Anterior cingulate cortex (tissue), 58 donors: ENCODE measurements at regions not wholly inside any gene's neighbourhood (a gene's known extent, or its start where the extent isn't known, plus 50 kb on each side); places are given as distances from the start of the nearest gene placed in this dataset.

Experiments used
- DNase-seq, 58 donors: peaks; one replicate each; lab custom pipeline; 2025; lab: John Stamatoyannopoulos, UW

DNA sequence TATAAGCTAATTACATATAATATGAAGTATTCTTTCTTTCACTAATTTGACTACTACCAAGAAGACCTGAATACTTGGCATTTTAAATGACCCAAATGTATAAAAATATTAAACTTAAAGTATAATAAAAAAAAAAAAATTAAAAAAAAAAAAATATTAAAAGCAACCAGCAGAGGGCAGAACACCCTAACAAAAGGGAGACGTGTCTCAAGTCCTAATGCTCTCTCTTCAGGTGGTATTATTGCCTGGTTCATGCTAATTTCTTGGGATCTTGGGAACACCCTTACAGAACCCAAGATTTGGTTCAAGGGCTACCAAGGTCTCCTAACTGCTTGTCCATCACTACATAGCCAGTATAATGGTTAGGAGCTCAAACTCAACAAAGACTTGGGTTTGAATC, 754.8 kb downstream of the RAB28 start:
- no peak for DNase-seq

DNA sequence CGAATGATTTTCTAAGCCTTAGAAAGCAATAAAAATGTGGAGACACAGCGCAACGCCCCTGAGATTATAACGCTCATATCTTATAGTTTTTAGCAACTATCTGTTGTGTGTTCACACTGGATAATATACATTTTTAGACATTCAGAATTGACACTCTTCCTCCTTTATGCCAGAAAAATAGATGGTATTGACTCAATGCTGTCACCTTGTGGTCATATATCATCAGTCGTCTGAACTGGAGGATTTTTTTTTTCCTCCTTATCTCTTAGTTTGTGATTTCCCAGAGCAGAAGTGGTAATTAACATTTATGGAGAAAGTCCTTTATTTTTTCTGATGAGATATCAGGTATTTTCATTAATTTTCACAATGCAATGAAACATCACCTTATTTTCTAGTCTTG, 759.6 kb downstream of the RAB28 start:
- no peak for DNase-seq

DNA sequence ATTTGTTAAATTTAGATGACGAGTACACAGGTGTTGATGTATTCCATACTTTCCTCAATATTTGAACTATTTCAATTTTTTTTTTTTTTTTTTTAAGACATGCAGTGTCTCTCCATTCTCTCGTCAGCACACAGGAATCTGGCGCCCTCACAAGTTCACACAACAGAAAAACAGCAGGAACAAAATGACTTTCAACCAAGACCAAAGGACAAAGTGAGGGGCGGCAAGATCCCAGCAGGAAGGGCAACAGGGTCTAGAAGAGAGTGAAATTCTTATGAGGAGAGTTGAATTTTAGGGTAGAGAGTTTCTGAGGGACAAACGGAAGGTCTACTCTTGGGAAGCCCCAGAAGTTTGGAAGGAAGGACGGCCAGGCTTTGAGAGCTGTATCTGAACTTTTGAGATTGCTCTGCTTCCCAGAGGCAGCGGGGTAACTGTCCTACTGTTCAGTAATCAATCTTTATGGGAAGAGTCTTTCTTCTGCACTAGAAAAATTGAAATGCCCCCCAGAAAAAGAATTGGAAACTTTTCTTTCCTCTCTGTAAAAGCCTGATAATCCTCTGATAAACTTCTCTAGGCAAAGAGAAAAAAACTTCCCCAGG, 760.2 kb downstream of the RAB28 start:
- DNase-seq, result no peak

DNA sequence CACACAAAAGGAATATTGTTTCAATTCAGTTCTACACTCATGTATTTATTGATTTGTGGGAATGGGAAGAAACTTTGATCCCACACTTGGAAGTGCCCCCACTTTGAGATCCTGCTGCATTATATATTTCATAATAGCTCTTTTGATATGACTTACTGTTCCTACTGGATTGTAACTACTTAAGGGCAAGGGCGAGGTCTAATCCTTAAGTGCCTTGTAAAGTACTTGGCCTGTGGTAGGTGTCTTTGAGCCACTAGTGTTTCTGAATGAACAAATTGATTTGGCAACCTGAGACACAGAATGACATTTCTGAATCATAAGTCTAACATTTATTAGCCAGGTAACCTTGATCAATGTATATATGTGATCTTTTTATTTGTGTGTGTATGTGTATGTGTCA, 767.2 kb downstream of the RAB28 start:
- DNase-seq, result no peak

DNA sequence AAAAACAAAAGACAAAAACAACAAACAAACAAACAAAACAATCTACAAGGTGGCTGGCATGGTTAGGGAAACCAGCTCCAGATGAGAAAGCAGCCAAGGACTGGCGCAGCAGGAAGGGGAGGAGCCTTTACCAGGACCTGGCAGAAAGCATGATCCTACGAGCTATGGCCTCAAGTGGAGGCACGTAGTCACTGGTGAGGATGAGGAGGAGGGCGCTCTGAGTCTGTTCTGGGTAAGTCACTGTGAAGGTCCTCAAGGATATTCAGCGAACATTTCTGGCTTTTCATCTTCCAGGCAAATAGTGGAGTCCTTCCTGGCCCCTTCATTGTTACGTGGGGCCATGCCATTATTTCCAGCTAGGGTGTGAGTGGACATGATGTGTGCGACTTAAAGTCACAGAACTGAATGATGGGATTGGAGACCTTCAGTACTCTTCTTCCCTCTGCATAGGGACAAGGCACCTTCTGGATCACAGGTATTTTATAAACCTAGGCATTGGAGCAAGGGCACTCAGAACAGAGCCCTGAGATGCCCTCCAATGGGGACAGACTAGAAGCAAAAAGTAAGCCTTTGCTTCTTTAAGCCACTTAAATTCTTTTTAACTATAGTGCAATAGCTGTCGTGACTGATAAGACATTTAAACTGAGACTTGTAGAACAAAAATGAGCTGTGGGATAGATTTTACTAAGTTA, 771.3 kb downstream of the RAB28 start:
- DNase-seq, result no peak

DNA sequence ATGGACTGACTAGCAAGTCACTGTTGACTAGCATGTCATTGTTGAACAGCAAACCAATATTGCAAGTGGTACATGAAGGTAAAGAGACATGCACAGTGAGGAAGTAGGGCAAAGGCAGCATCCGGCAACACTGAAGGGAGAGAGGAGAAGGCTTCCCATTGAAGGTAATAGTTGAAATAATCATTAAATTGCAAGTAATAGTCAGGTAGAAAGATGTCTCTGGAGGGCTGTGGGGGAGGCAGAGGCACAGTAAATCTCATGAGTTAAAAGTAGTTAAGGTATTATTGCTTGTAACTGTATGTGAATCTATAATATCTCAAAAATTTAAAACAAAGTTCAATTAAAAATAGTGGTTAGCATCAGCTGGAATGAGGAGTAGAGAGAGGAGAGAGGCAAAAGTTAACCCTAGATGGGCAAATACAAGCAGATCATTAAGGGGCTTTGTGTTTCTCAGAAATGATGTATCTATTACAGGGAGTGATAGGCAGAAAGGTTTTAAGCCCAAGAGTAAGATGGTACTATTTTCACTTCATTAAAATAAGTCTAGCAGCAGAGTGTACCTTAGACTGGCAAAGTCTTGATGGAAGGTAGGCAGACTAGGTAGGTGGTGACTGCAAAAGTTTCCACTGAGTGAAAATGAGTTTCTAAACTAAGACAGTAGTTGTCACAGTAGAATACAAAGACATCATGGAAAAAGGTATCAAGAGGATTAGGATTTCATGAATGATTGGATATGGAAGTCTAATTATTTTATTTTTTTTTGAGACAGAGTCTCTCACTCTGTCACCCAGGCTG, 776.6 kb downstream of the RAB28 start:
- DNase-seq, result no peak

DNA sequence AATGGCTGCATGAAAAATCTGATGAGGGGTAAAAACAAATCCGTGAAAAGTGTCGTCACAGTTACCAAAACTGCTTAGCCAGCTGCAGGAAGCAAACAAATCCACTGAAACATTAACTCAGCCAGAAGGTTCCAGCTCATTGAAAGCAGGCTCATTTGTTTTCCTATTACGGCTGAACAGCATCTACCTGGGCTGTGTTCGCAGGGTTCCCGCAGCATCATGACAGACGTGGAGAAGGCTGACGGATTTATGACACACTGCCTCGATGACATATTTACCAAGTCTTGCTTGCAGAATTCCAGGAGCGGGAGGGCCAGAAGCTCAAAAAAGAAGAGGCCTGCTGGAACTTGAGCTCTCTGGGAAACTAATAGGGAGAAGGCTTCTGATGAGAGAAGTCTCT, 781.1 kb downstream of the RAB28 start:
- no peak for DNase-seq

DNA sequence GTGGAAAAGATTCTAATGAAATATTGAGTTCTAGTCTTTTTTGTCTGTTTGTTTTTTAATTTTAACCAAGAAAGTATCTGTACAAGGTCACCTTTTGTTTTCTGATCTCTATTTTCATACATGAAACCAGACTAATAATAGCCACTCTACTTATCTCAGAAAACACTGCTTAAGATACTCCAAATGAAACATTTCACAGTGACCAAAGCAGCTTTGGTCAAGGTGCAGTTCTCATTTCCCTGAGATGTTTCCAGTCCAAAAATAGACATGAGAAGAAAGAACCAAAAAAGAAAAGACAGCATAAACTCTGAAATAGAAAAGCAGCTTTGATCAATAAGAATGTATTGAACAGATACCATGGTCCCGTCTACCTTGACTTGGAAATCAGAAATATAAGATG, 782.8 kb downstream of the RAB28 start:
- no peak for DNase-seq

DNA sequence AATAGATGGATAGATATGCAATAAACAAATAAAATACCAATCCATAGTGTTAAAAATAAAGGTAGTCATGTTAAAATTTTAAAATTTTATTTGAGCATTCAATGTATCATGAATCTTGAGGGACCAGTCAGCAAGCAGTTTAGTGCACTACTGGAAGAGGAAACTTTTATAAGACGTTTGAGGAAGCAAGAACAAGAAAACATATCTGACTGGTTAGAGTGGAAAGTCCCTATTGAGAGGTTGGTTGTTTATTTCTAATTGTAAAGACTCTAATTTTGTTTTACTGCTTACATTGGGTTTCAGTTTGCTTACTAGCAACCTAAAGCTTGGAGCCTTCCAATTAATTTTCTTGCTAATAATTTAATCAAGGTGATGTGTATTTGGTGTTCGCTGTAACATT, 786.2 kb downstream of the RAB28 start:
- DNase-seq, result no peak

DNA sequence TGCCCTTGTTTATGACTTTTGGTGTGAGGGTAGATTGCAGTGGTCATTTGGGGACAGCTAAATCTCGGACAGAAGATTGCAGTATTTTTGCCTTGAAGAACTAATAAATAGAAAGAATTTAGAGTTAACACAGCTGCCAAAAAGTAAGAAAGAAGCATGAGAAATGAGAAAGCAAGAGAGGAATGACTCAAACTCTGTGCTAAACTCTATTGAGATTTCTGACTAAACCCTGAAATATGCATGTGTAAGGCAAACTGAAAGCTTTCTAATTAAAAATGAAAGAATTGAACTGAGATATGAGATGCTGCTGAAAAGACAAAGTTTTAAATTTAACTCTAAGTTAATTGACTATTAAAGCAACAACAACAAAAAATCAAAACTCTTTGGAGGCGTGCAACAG, 791.3 kb downstream of the RAB28 start:
- no peak for DNase-seq

DNA sequence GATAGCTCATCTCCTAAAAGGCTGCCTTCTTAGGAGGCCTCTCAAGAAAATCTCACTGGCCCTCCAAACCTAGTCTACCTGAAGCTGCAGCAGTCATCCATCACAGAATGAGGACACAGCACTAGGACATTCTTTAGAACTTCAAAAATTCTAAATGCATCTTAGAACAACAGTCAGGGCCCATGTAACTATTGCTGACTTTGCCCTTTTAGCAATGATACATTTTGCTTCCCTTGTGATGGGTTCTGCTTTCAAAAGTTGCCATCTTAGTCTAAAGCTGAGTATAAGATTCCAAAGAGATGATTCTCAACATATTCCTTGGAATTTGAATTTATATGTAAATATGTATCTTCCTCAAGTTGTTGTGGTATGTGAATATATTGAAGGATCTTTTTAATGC, 793.0 kb downstream of the RAB28 start:
- DNase-seq, result no peak

DNA sequence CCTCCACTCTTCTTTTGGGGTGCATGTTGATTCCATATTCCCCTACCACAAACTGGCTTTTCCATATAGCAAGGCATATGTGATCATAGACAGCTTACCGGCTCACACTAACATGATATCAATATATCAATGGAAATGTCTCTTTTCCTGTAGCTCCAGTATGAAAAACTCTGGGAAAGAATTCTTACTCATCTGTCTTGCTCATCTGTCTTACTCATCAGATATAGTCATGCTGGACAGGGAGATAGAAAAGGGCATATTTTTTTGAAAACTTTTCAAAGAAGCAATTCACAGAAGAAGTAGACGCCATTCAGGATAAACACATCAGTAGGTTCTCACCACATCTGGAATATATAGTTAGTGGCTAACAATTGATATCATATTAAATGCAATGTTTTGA, 794.7 kb downstream of the RAB28 start:
- DNase-seq, result no peak

DNA sequence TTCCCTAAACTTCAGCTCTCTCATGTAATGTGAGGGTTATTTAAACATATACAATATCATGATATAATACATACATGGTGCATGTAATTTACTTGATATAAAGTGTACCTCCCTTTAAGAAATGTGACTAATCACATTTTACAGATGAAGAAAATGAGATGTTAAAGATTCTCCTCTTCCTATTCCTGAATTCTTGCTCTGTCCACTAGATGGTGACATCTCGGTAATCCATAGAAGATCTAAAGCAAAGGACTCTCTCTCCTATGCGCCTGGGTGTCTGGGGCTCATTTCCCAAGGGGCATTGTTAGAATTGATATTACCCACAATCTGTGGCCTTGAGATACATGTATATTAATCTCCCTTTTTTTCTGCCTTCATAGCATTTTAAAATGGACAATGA, 804.9 kb downstream of the RAB28 start:
- DNase-seq, result no peak

DNA sequence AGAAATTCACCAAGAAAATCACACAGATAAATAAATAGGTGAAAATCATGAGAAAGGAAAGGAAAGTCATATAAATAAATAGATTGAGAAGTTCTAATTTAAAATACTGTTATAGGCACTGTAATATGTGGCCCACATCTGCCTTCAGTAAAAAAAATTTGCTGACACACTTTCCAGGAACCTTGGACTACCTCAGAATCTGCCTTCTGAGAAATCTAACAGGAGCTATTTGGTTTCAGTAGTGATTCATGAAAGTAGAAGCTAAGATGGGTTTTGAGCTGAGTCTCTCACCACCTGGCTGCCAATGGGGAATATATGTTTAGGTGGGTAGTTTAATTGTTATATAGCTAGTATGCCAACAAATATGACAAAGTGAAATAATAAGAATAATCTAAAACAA, 810.0 kb downstream of the RAB28 start:
- DNase-seq, result no peak

DNA sequence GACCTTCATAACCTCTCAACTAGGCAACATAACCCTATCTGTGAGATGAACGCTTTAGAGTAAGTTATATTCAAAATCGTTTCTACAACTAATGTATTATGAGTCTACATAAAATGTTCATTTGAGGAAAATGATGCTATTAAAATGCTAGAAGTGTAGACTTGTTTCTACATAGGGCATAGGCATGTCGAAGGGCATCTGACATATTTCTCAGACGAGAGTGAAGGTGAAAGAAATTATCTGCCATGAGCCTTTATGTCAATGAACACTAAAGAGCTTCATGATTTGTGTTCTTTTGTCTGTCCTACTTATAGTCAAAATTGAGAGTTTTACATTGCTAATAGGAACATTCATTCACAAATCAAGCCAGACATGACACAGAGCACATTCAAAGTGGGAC, 811.8 kb downstream of the RAB28 start:
- DNase-seq, result no peak

DNA sequence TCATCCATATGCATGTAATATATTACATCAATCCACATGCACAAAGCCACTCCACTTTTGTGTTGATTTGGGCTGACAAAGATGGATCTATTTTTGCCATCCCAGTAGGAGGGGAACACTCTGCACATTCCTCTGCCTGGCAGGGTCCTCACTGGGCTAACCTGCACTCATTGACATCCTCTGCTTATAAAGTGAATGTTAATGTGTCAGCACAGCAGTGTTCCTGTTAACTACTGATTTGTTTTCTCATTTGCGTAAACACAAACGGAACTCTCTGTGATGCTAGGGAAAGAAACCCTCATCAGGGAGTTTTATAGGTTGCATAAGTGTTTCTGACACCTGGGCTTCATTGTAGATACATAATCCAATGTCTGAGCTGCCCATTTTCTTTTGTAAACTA, 826.0 kb downstream of the RAB28 start:
- no peak for DNase-seq

DNA sequence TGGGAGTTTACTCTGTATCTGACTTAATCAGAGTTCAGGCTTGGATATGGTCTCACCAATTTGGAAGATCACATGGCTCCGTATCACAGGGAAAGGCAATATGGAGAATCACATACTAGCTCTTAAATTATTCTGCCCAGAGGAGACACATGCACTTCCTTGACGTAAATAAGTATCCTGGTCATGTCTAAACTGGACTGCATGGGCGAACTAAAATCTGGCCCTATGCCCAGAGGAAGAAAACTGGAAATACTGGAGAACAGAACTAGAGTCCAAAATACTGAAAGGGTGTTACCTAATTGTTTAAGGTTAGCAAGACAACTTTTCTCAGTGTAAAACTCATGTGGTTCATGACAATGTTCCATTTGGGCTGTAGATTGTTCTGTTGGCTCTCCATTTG, 832.3 kb downstream of the RAB28 start:
- no peak for DNase-seq

DNA sequence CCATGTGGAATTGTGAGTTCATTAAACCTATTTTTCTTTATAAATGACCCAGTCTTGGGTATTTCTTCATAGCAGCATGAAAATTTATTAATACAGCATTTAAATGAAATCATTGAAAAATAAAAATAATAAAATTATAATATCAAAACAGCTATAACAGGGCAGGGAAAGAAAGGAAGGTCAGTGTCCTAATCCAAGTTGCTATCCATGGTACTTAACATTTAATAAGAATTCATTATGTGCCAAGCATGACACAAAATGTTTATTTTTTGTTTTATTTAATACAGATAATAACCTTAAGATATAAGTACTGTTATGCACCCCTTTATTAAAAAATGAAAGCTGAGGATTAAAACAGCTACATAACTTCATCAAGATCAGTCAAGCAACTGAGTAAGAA, 838.4 kb downstream of the RAB28 start:
- no peak for DNase-seq

DNA sequence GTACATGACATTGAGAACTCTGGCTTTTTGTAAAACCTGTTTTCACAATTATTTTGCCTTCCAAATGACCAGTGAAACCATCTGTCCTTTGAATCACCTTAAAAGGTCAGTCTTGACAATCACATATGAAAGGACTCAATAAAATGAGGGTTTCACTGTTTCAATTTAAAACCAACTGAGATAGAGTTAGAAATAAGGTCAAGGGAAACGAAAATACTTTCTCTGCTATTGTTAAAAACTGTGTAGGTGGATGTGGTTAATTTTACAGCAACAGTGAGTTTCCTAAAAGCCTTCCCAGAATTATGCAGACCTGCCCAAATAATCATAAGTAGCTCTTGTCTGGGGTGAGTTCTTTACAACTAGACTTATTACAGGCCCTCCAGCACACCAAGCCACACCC, 839.9 kb downstream of the RAB28 start:
- no peak for DNase-seq

DNA sequence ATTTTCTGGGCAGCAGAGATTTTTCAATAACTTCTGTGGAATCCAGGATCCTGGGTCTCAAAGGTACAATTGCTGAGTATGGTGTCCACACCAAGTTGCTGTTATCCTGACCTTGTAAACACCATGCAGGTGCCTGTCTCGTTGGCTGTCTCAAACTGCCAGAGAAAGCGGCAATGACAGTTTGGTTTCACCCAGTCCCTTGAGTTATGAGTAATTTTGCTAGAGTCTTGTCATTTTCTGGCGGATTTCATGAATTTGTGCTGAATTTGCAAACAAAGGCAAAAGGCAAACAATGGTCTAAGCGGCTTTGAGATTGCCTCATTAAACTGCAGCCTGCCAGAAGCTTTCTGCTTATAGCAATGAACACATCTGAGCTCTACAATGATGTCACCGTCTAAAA, 847.9 kb downstream of the RAB28 start:
- no peak for DNase-seq

DNA sequence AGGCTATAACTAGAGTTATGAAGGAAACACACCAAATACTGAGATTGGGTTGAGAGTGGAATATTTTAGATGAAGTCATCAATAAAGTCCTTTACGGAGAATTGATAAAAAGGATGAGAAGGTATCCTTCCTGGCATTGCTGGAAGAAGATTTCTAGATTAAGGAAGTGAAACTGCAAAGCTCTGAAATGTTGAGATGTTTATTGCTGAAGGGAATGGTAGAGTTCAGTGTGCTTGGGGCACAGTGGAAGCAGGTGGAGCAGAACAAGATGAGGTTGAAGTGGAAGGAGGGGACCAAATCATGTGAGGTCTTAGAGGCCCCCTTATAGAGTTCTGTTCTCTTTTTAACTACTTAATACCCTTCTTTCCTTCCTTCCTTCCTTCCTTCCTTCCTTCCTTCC, 848.5 kb downstream of the RAB28 start:
- DNase-seq, result no peak

DNA sequence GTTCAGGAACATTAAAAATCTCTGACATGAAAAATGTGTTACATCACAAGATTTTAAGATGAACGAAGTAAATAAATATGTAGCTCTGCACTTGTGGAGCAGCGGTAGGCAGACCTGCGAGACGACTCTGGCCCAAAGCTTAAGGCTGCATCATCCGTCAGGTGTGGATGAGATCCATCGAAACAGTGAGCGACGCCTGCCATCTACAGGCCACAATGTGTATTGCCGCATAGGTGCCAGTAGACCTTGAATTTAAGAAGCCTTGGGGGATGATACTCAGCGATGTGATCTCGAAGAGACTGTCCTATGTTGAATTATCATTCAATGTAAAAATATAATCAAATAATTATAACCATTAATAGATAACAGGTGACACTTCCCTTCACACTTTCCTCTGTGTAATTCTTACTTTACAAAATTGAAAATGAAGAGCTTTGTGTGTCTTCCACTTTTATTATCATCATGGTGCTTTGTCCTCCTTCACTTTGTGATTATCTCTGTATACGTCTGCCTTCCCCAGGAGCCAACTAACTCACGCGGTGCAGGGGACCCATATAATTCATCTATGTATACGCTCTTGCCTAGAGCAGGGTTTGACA, 851.0 kb downstream of the RAB28 start:
- peak in 57 of 58 donors; percentile 2 to 87 (median 45) for DNase-seq
